NCI-H2171 (cell line): ENCODE measurements at regions not wholly inside any gene's neighbourhood (a gene's known extent, or its start where the extent isn't known, plus 50 kb on each side); places are given as distances from the start of the nearest gene placed in this dataset.
"Not testable (repeated sequence)": the region's sequence is repeated elsewhere in the genome, so short reads cannot be mapped to it uniquely, and the experiment has no call there.

Source experiments
- DNase-seq: peaks from one replicate; lab custom pipeline; 2025; lab: John Stamatoyannopoulos, UW

GRCh38 chr7:124635416-124635815, 130.2 kb downstream of the GPR37 start:
- no peak for DNase-seq

DNA sequence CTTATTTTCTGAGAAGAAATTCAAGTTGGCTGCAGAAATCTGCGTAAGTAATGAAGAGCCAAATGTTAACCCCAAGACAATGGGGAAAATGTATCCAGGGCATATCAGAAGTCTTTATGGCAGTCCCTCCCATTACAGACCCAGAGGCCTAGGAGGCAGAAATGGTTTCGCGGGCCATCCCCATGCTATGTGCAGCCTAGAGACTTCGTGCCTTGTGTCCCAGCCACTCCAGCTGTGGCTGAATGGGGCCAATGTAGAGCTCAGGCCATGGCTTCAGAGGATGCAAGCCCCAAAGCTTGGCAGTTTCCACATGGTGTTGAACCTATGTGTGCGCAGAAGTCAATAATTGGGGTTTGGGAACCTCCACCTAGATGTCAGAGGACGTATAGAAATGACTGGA, 131.9 kb downstream of the GPR37 start:
- no peak for DNase-seq

DNA sequence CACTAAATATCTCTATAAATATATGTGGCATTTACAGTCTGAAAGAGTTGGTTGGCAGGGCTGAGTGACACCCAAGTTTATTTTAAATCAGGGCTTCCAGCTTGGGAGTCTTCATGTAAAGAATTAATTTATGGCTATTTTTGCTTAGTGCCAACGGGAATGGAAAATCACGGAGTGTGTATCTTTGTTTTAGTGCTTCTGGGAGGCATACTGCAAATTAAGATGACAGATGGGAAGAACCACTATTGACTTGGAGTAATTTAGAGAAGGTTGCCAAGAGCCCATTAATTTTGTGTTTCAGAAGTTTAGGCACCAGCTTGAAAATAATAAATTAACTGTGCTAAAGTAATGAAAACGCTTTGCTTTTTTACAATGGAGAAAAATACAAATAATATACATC, 135.2 kb downstream of the GPR37 start:
- DNase-seq, result peak; percentile 70

DNA sequence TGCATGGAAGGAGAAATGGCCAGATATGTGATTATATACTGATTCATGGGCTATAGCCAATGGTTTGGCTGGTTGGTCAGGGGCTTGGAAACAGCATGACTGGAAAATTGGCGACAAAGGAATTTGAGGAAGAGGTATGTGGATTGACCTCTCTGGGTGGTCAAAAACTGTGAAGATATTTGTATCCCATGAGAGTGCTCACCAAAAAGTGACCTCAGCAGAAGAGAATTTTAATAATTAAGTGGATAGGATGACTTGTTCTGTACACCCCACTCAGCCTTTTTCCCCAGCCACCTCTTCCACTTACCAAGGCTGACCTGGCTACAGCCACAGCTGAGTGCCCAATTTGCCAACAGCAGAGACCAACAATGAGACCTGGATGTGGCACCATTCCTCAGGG, 146.7 kb downstream of the GPR37 start:
- no peak for DNase-seq

DNA sequence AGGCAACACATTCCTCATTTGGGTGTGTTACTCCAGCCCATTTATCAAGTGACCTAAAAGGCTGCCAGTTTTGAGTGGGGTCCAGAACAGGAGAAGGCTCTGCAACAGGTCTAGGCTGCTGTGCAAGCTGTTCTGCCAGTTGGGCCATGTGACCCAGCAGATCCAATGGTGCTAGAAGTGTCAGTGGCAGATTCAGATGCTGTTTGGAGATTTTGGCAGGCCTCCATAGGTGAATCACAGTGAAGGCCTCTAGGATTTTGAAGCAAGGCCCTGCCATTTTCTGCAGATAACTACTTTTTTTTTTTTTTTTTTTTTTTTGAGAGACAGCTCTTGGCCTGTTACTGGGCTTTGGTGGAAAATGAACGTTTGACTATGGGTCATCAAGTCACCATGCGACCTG, 147.5 kb downstream of the GPR37 start:
- DNase-seq, result not testable (repeated sequence)

- no peak for DNase-seq
Observed at GRCh38 chr7:124603066-124603465, 162.5 kb downstream of the GPR37 start.

DNA sequence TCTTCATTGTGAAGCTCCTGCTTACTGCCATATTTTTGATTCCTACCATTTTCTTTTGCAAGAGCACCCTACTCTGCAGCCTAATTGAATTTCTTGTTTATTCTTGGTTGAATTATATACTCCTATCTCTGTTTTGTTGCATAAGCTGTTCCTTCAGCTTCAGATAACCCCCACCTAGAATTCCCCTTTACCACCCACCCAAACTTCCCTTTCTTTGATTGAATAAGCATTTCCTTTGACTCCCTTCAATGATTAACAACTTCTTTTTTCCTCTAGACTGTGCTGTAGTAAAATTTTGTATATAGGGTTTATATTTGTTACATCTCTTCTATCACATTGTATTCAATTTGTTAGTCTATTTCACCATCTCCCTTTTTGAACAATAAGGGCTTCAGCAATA, 168.1 kb downstream of the GPR37 start:
- no peak for DNase-seq

DNA sequence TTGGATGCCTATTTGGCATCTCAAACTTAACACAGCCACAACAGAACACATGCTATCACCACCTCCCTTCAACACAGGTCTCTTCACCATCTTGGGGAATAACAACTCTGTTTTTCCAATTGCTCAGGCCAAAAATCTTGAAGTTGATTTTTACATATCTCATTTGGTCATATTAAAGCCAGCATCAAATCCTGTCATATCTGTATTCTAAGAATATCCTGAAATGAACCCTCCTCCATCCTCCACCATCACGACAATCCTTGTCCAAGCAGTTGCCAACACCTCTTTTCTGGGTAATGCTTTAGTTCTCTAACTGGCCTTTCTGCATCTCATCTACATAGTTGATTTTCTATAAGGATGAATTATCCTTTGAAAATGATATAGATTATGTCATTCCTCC, 168.7 kb downstream of the GPR37 start:
- DNase-seq, result no peak

- DNase-seq, result no peak
Observed at GRCh38 chr7:124590814-124591213, 174.8 kb downstream of the GPR37 start.

GRCh38 chr7:124577256-124577655, 188.3 kb downstream of the GPR37 start:
- DNase-seq, result no peak

- no peak for DNase-seq
Observed at GRCh38 chr7:124575176-124575575, 190.4 kb downstream of the GPR37 start.

- no peak for DNase-seq
Observed at GRCh38 chr7:124570558-124570957, 195.0 kb downstream of the GPR37 start.

GRCh38 chr7:124566583-124566982, 199.0 kb downstream of the GPR37 start:
- no peak for DNase-seq

GRCh38 chr7:124557587-124557986, 208.0 kb downstream of the GPR37 start:
- DNase-seq, result no peak

GRCh38 chr7:124557101-124557500, 208.5 kb downstream of the GPR37 start:
- no peak for DNase-seq

GRCh38 chr7:124553502-124553901, 212.1 kb downstream of the GPR37 start:
- DNase-seq, result no peak

GRCh38 chr7:124552217-124552616, 213.4 kb downstream of the GPR37 start:
- no peak for DNase-seq

GRCh38 chr7:124550036-124550435, 215.6 kb downstream of the GPR37 start:
- DNase-seq, result no peak

GRCh38 chr7:124542476-124542875, 223.1 kb downstream of the GPR37 start:
- no peak for DNase-seq

GRCh38 chr7:124536156-124536762, 229.3 kb downstream of the GPR37 start:
- DNase-seq, result no peak

DNA sequence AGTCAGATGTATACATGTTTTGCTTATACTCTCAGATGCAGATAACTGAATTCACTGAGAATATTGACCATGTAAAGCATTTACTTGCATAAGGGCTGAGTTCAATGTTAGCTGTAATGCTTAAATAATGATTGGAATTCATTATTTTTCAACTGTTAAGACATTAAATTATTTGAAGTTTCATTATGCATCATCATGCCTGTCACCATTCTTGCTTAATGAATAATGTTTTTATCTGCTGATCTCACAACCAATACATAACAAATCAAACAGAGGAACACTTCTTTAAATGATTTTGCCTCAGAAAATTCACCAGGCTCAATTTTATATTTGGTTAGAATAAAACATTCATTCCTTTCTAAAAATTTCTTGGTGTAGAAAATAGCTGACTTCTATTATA, 233.4 kb downstream of the GPR37 start:
- no peak for DNase-seq

- DNase-seq, result no peak
Observed at GRCh38 chr7:124516911-124517310, 248.7 kb downstream of the GPR37 start.

GRCh38 chr7:124515106-124515830, 250.3 kb downstream of the GPR37 start:
- DNase-seq, result no peak

GRCh38 chr7:124514471-124514870, 251.1 kb downstream of the GPR37 start:
- DNase-seq, result no peak
